HCT116 (cell line): ENCODE measurements at regions not wholly inside any gene's neighbourhood (a gene's known extent, or its start where the extent isn't known, plus 50 kb on each side); places are given as distances from the start of the nearest gene placed in this dataset.

Experiments used
- ATAC-seq: fragments of 200-7000 bp; cut with Tn5 transposase; 2 replicates; pipeline ENCODE4 v1.9.1; 2020; ENCODE audit warnings: mild to moderate bottlenecking, moderate library complexity
- BruUV-seq: library from RNA; stranded (reverse); fragments of 400-500 nt; replicated peaks from 2 replicates; lab custom pipeline; 2021; lab: Mats Ljungman, UMichigan
- CTCF ChIA-PET: fragments of 300-600 bp; sonication (Branson Sonifier 250); formaldehyde crosslinking; loops from one replicate; lab custom pipeline; 2021; ENCODE audit warnings: antibody characterized with exemption; lab: Charles Lee
- POLR2A ChIA-PET: fragments of 300-600, 350-600 bp; sonication (Branson Sonifier 250); formaldehyde crosslinking; loops from one replicate; lab custom pipeline; 2021; ENCODE audit warnings: antibody characterized with exemption; lab: Charles Lee
- RAD21 ChIA-PET, 2 experiments: fragments of 300-600 bp; sonication (Branson Sonifier 250); formaldehyde crosslinking; loops; one replicate each; lab custom pipeline; 2023; ENCODE audit warnings: low total read pairs in 2 of 2; ENCODE audit not compliant: uncharacterized antibody in 2 of 2, unreplicated experiment in 2 of 2, low non-redundant PET in 1 of 2; lab: Charles Lee
- DNase-seq: peaks from one replicate; pipeline ENCODE4 v3.0.0-alpha.2; 2010; ENCODE audit warnings: low read depth, low spot score
- H2AFZ ChIP-seq: fragments of 200-600 bp; shearing (Covaris generic), sonication (generic); 2 replicates; pipeline ENCODE4 v1.6.1; 2017; ENCODE audit warnings: low read depth, mixed run types, mixed read lengths, antibody characterized with exemption, low read length; ENCODE audit not compliant: poor library complexity, severe bottlenecking
- H3K27ac ChIP-seq: 2 replicates; pipeline ENCODE4 v1.5.1; 2012; ENCODE audit warnings: low read depth, low read length
- H3K27me3 ChIP-seq: fragments of 200-600 bp; sonication (generic); 2 replicates; pipeline ENCODE4 v1.6.1; 2016; ENCODE audit warnings: mixed run types, low read length, mixed read lengths; ENCODE audit not compliant: insufficient read depth
- H3K36me3 ChIP-seq, 2 experiments: fragments of 200-500 bp in 1 of 2; fragments of 200-600 bp in 1 of 2; sonication (Bioruptor generic) in 1 of 2; sonication (generic) in 1 of 2; 2 replicates each; pipeline versions ENCODE4 v1.5.1 to v1.6.1; 2014 to 2016; ENCODE audit warnings: low read length in 2 of 2, inconsistent platforms in 1 of 2, mixed read lengths in 1 of 2, mixed run types in 1 of 2; ENCODE audit not compliant: insufficient read depth in 2 of 2, control insufficient read depth in 1 of 2
- H3K4me1 ChIP-seq, 2 experiments: fragments of 200-600 bp in 1 of 2; sonication (generic) in 1 of 2; 2 replicates each; pipeline versions ENCODE4 v1.5.1 to v1.6.1; 2012 to 2017; ENCODE audit warnings: low read length in 2 of 2, inconsistent platforms in 1 of 2, mild to moderate bottlenecking in 1 of 2, mixed read lengths in 1 of 2, mixed run types in 1 of 2, moderate library complexity in 1 of 2; ENCODE audit not compliant: insufficient read depth in 2 of 2, control insufficient read depth in 1 of 2
- H3K4me2 ChIP-seq: fragments of 200-600 bp; sonication (generic); 2 replicates; pipeline ENCODE4 v1.6.1; 2017; ENCODE audit warnings: mixed run types, low read length, mixed read lengths
- H3K4me3 ChIP-seq, 2 experiments: fragments of 200-600 bp in 1 of 2; sonication (generic) in 1 of 2; replicated peaks in 1 of 2; 2 replicates each; pipeline ENCODE4 v1.5.1; 2011 to 2016; ENCODE audit warnings: low read length in 2 of 2, control low read depth in 1 of 2, low read depth in 1 of 2, mild to moderate bottlenecking in 1 of 2, mixed read lengths in 1 of 2, mixed run types in 1 of 2
- H3K79me2 ChIP-seq: fragments of 200-600 bp; sonication (generic); 2 replicates; pipeline ENCODE4 v1.6.1; 2017; ENCODE audit warnings: mild to moderate bottlenecking, mixed run types, low read length, moderate library complexity, mixed read lengths; ENCODE audit not compliant: insufficient read depth
- H3K9ac ChIP-seq: fragments of 200-600 bp; sonication (generic); 2 replicates; pipeline ENCODE4 v1.6.1; 2016; ENCODE audit warnings: low read length, mixed read lengths
- H3K9me2 ChIP-seq: fragments of 200-600 bp; sonication (generic), shearing (Covaris generic); 2 replicates; pipeline ENCODE4 v1.6.1; 2017; ENCODE audit warnings: mixed run types, mild to moderate bottlenecking, moderate library complexity; ENCODE audit not compliant: insufficient read depth
- H3K9me3 ChIP-seq, 2 experiments: fragments of 200-500 bp in 1 of 2; fragments of 200-600 bp in 1 of 2; sonication (Bioruptor generic) in 1 of 2; sonication (generic) in 1 of 2; 2 replicates each; pipeline ENCODE4 v1.6.1; 2014 to 2017; ENCODE audit warnings: low read length in 2 of 2, mixed read lengths in 2 of 2, inconsistent platforms in 1 of 2, low read depth in 1 of 2, mild to moderate bottlenecking in 1 of 2, mixed run types in 1 of 2, moderate library complexity in 1 of 2; ENCODE audit not compliant: control insufficient read depth in 1 of 2, insufficient read depth in 1 of 2
- H4K20me1 ChIP-seq: fragments of 200-600 bp; sonication (generic), shearing (Covaris generic); 2 replicates; pipeline ENCODE4 v1.6.1; 2017; ENCODE audit warnings: mixed run types, mild to moderate bottlenecking, moderate library complexity; ENCODE audit not compliant: insufficient read depth
- CBX3 ChIP-seq: IDR thresholded peaks from 2 replicates; pipeline ENCODE4 v1.6.1; 2012; ENCODE audit warnings: low read depth
- CEBPB ChIP-seq: IDR thresholded peaks from 2 replicates; pipeline ENCODE4 v1.6.1; 2012; ENCODE audit warnings: low read depth
- EGR1 ChIP-seq: IDR thresholded peaks from 2 replicates; pipeline ENCODE4 v1.6.1; 2012; ENCODE audit warnings: low read depth
- ELF1 ChIP-seq: IDR thresholded peaks from 2 replicates; pipeline ENCODE4 v1.6.1; 2012; ENCODE audit warnings: low read depth, borderline replicate concordance
- EZH2 ChIP-seq: fragments of 200-600 bp; sonication (generic); IDR thresholded peaks from 2 replicates; pipeline ENCODE4 v1.6.1; 2017; ENCODE audit warnings: antibody characterized with exemption, mixed run types
- EZH2phosphoT487 ChIP-seq: fragments of 200-600 bp; IDR thresholded peaks from 2 replicates; pipeline ENCODE4 v1.6.1; 2018; ENCODE audit warnings: antibody characterized with exemption, borderline replicate concordance
- FOSL1 ChIP-seq: IDR thresholded peaks from 2 replicates; pipeline ENCODE4 v1.6.1; 2012; ENCODE audit warnings: low read depth
- JUND ChIP-seq: IDR thresholded peaks from 2 replicates; pipeline ENCODE4 v1.6.1; 2012
- POLR2A ChIP-seq: IDR thresholded peaks from 2 replicates; pipeline ENCODE4 v1.7.0; 2011; ENCODE audit warnings: borderline replicate concordance; ENCODE audit not compliant: insufficient read depth, insufficient read length; ENCODE audit errors: extremely low read depth
- RAD21 ChIP-seq: IDR thresholded peaks from 2 replicates; pipeline ENCODE4 v1.6.1; 2012; ENCODE audit warnings: low read depth, mild to moderate bottlenecking
- SIN3A ChIP-seq: IDR thresholded peaks from 2 replicates; pipeline ENCODE4 v1.6.1; 2012; ENCODE audit warnings: low read depth
- SRF ChIP-seq: IDR thresholded peaks from 2 replicates; pipeline ENCODE4 v1.6.1; 2012; ENCODE audit warnings: low read depth
- ZFX ChIP-seq: fragments of 450-650 bp; IDR thresholded peaks from 2 replicates; pipeline ENCODE4 v1.6.1; 2017
- ZNF274 ChIP-seq: fragments of 200-500 bp; sonication (Bioruptor generic); IDR thresholded peaks from 2 replicates; pipeline ENCODE4 v1.6.1; 2014; ENCODE audit warnings: mild to moderate bottlenecking, low read depth, low read length, inconsistent platforms
- intact Hi-C: fragments of 100-400 bp; cut with micrococcal nuclease; formaldehyde crosslinking; loops from 2 replicates; pipeline ENCODE4 v1.10.0; 2022
- TF ChIP-seq, protein P1 (sequence below): IDR thresholded peaks from 2 replicates; pipeline ENCODE4 v1.6.1; 2012
- TF ChIP-seq, protein P2 (sequence below): IDR thresholded peaks from 2 replicates; pipeline ENCODE4 v1.6.1; 2012
- TF ChIP-seq, protein P3 (sequence below), 3 experiments: fragments of 200-600 bp in 1 of 3; sonication (generic) in 1 of 3; IDR thresholded peaks in 2 of 3; conservative IDR thresholded peaks in 1 of 3; 2 replicates each; pipeline ENCODE4 v1.5.1; 2012 to 2017; ENCODE audit warnings: low read depth in 2 of 3, low read length in 2 of 3, antibody characterized with exemption in 1 of 3, borderline replicate concordance in 1 of 3, control low read depth in 1 of 3, mild to moderate bottlenecking in 1 of 3, mixed read lengths in 1 of 3, mixed run types in 1 of 3, moderate library complexity in 1 of 3; ENCODE audit not compliant: insufficient read depth in 1 of 3
- TF ChIP-seq, protein P4 (sequence below): IDR thresholded peaks from 2 replicates; pipeline ENCODE4 v1.6.1; 2012; ENCODE audit warnings: low read depth
- TF ChIP-seq, protein P5 (sequence below): IDR thresholded peaks from 2 replicates; pipeline ENCODE4 v1.6.1; 2011; ENCODE audit warnings: mild to moderate bottlenecking, low read length, moderate library complexity; ENCODE audit not compliant: insufficient replicate concordance; ENCODE audit errors: extremely low read depth

DNA sequence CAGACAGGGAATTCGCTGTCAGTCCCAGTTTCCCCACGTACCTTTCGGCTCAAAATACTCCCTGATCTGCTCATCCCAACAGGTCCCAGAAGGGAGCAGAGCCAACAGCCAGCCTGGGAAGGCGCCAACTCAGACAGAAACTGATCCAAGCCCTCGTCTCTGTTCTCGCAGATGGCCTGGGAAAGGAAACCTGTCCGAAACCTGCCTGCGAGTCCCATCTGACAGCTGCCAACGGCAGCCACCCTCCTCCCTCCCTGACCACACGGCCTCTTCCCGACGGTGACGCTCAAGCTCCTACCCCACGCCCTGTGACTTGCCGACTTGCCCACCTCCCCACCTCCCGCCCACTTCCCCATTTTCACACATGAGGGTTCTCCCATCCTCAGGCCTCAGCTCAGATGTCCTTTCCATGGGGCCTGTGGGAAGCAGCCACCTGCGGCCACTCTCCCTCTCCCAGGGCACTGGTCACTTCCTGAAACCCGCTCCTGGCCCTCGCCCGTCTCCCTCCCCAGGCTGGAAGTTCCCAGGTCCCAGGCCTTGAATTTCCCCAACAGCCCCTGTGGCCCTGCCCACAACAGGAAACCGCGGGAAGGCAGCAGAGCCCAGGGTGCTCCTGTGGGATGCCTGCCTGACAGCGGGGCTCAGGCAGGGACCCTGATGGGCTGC lies 60.9 kb upstream of the FBRSL1 start:
- ChIA-PET RAD21 (no interaction called here), CTCF (no interaction called here)
- Histone ChIP-seq H3K4me1 (peaks cover 14 to 26% of the 10 kb centered on the region in 2 experiments), H3K36me3 (no peaks in the 10 kb centered on the region), H3K4me2 (no peak overlapping the region), H3K9me2 (no peaks in the 10 kb centered on the region), H3K4me3 (no peak overlapping the region), H3K9ac (no peak overlapping the region)
- intact Hi-C loops = loop anchor here (1.0 kb wide), 2 partner anchors 132 to 186 kb away; no protein-coding TSS in a partner anchor
- no peak for ATAC-seq
- no TSS peak for BruUV-seq
- TF ChIP-seq, protein P1, sequence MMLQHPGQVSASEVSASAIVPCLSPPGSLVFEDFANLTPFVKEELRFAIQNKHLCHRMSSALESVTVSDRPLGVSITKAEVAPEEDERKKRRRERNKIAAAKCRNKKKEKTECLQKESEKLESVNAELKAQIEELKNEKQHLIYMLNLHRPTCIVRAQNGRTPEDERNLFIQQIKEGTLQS = no peak
- no peak for TF ChIP-seq SRF
- TF ChIP-seq EGR1 = no peak
- TF ChIP-seq ELF1 = no peak
- TF ChIP-seq, protein P2, sequence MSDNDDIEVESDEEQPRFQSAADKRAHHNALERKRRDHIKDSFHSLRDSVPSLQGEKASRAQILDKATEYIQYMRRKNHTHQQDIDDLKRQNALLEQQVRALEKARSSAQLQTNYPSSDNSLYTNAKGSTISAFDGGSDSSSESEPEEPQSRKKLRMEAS = no peak
- TF ChIP-seq FOSL1 = no peak
- no peak for TF ChIP-seq RAD21
- TF ChIP-seq, protein P3, sequence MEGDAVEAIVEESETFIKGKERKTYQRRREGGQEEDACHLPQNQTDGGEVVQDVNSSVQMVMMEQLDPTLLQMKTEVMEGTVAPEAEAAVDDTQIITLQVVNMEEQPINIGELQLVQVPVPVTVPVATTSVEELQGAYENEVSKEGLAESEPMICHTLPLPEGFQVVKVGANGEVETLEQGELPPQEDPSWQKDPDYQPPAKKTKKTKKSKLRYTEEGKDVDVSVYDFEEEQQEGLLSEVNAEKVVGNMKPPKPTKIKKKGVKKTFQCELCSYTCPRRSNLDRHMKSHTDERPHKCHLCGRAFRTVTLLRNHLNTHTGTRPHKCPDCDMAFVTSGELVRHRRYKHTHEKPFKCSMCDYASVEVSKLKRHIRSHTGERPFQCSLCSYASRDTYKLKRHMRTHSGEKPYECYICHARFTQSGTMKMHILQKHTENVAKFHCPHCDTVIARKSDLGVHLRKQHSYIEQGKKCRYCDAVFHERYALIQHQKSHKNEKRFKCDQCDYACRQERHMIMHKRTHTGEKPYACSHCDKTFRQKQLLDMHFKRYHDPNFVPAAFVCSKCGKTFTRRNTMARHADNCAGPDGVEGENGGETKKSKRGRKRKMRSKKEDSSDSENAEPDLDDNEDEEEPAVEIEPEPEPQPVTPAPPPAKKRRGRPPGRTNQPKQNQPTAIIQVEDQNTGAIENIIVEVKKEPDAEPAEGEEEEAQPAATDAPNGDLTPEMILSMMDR (IDR thresholded peaks at IDR 0.05 in 2 of 3, conservative IDR thresholded peaks at IDR 0.05 in 1 of 3; ENCODE audit: borderline replicate concordance in 1 of 3, insufficient read depth in 1 of 3, low read depth in 2 of 3, low read length in 2 of 3) = no peak
- TF ChIP-seq JUND = no peak
- TF ChIP-seq SIN3A = no peak
- no peak for TF ChIP-seq EZH2phosphoT487
- TF ChIP-seq EZH2 = no peak
- no peak for TF ChIP-seq CEBPB
- TF ChIP-seq, protein P4, sequence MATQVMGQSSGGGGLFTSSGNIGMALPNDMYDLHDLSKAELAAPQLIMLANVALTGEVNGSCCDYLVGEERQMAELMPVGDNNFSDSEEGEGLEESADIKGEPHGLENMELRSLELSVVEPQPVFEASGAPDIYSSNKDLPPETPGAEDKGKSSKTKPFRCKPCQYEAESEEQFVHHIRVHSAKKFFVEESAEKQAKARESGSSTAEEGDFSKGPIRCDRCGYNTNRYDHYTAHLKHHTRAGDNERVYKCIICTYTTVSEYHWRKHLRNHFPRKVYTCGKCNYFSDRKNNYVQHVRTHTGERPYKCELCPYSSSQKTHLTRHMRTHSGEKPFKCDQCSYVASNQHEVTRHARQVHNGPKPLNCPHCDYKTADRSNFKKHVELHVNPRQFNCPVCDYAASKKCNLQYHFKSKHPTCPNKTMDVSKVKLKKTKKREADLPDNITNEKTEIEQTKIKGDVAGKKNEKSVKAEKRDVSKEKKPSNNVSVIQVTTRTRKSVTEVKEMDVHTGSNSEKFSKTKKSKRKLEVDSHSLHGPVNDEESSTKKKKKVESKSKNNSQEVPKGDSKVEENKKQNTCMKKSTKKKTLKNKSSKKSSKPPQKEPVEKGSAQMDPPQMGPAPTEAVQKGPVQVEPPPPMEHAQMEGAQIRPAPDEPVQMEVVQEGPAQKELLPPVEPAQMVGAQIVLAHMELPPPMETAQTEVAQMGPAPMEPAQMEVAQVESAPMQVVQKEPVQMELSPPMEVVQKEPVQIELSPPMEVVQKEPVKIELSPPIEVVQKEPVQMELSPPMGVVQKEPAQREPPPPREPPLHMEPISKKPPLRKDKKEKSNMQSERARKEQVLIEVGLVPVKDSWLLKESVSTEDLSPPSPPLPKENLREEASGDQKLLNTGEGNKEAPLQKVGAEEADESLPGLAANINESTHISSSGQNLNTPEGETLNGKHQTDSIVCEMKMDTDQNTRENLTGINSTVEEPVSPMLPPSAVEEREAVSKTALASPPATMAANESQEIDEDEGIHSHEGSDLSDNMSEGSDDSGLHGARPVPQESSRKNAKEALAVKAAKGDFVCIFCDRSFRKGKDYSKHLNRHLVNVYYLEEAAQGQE = no peak
- no peak for TF ChIP-seq POLR2A
- TF ChIP-seq CBX3 = no peak
- no peak for TF ChIP-seq ZFX
- TF ChIP-seq, protein P5, sequence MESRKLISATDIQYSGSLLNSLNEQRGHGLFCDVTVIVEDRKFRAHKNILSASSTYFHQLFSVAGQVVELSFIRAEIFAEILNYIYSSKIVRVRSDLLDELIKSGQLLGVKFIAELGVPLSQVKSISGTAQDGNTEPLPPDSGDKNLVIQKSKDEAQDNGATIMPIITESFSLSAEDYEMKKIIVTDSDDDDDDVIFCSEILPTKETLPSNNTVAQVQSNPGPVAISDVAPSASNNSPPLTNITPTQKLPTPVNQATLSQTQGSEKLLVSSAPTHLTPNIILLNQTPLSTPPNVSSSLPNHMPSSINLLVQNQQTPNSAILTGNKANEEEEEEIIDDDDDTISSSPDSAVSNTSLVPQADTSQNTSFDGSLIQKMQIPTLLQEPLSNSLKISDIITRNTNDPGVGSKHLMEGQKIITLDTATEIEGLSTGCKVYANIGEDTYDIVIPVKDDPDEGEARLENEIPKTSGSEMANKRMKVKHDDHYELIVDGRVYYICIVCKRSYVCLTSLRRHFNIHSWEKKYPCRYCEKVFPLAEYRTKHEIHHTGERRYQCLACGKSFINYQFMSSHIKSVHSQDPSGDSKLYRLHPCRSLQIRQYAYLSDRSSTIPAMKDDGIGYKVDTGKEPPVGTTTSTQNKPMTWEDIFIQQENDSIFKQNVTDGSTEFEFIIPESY = no peak
- no peak for TF ChIP-seq ZNF274
- TF ChIP-seq, all 23 proteins: peak for 0
- no peak overlapping the region for H2AFZ ChIP-seq
- peak overlapping the region; percentile 4; the same call in 1 of the 2 replicates for H3K27ac ChIP-seq
- no peaks in the 10 kb centered on the region for H3K27me3 ChIP-seq
- DNase-seq = no peak
- peaks cover 0 to 6% of the 10 kb centered on the region in 2 experiments; a peak in 1 of 4 replicates for H3K9me3 ChIP-seq
- no peaks in the 10 kb centered on the region for H3K79me2 ChIP-seq
- POLR2A ChIA-PET = no interaction called here
- no peaks in the 10 kb centered on the region for H4K20me1 ChIP-seq
